Liver (tissue), 7 donors: ENCODE measurements at regions not wholly inside any gene's neighbourhood (a gene's known extent, or its start where the extent isn't known, plus 50 kb on each side); places are given as distances from the start of the nearest gene placed in this dataset.

Source experiments
- DNase-seq: peaks from one replicate; pipeline ENCODE4 v3.0.0-alpha.2; 2017; ENCODE audit warnings: low spot score
- H3K27ac ChIP-seq, 2 donors: one replicate each; pipeline ENCODE4 v1.7.0; 2013; ENCODE audit warnings: inconsistent platforms in 2 of 2, low read length in 2 of 2, control low read depth in 1 of 2, low read depth in 1 of 2, mild to moderate bottlenecking in 1 of 2
- H3K27me3 ChIP-seq, 4 donors: one replicate each; pipeline versions ENCODE4 v1.6.1 to v1.7.0; 2013; ENCODE audit warnings: low read length in 3 of 4, inconsistent platforms in 1 of 4, mild to moderate bottlenecking in 1 of 4, moderate library complexity in 1 of 4; ENCODE audit not compliant: control insufficient read depth in 4 of 4, insufficient read depth in 4 of 4
- H3K36me3 ChIP-seq, 4 donors: one replicate each; pipeline versions ENCODE4 v1.6.1 to v1.7.0; 2013; ENCODE audit warnings: low read length in 3 of 4, mild to moderate bottlenecking in 3 of 4, low read depth in 1 of 4, moderate library complexity in 1 of 4; ENCODE audit not compliant: control insufficient read depth in 4 of 4, insufficient read depth in 3 of 4
- H3K4me1 ChIP-seq, 4 donors: one replicate each; pipeline versions ENCODE4 v1.6.1 to v1.7.0; 2013; ENCODE audit warnings: low read length in 3 of 4, mild to moderate bottlenecking in 3 of 4, moderate library complexity in 1 of 4; ENCODE audit not compliant: control insufficient read depth in 4 of 4, insufficient read depth in 4 of 4
- H3K4me3 ChIP-seq, 3 donors: one replicate each; pipeline versions ENCODE4 v1.6.1 to v1.7.0; 2013; ENCODE audit warnings: low read length in 3 of 3, control low read depth in 1 of 3, low read depth in 1 of 3, mild to moderate bottlenecking in 1 of 3
- H3K9ac ChIP-seq, 2 donors: one replicate each; pipeline ENCODE4 v1.7.0; 2013; ENCODE audit warnings: low read length in 2 of 2, mild to moderate bottlenecking in 2 of 2, moderate library complexity in 2 of 2, control low read depth in 1 of 2, low read depth in 1 of 2
- H3K9me3 ChIP-seq, 4 donors: one replicate each; pipeline versions ENCODE4 v1.6.1 to v1.7.0; 2013; ENCODE audit warnings: low read length in 3 of 4; ENCODE audit not compliant: control insufficient read depth in 4 of 4
- ATF3 ChIP-seq: IDR thresholded peaks from 2 replicates; pipeline ENCODE4 v1.6.1; 2016; ENCODE audit warnings: antibody characterized with exemption
- EGR1 ChIP-seq, 2 donors: IDR thresholded peaks; 2 replicates each; pipeline ENCODE4 v1.6.1; 2016 to 2018; ENCODE audit warnings: antibody characterized with exemption in 2 of 2, low read depth in 2 of 2
- FOXA2 ChIP-seq: IDR thresholded peaks from 2 replicates; pipeline ENCODE4 v1.6.1; 2016; ENCODE audit warnings: antibody characterized with exemption
- GABPA ChIP-seq, 2 donors: IDR thresholded peaks in 1 of 2; conservative IDR thresholded peaks in 1 of 2; 2 replicates each; pipeline ENCODE4 v1.6.1; 2016; ENCODE audit warnings: antibody characterized with exemption in 2 of 2, mild to moderate bottlenecking in 1 of 2, moderate library complexity in 1 of 2
- HNF4A ChIP-seq, 2 donors: conservative IDR thresholded peaks; 2 replicates each; pipeline ENCODE4 v1.6.1; 2016; ENCODE audit warnings: antibody characterized with exemption in 2 of 2, mild to moderate bottlenecking in 2 of 2
- HNF4G ChIP-seq: IDR thresholded peaks from 2 replicates; pipeline ENCODE4 v1.6.1; 2016; ENCODE audit warnings: antibody characterized with exemption
- JUND ChIP-seq, 2 donors: IDR thresholded peaks; 2 replicates each; pipeline ENCODE4 v1.6.1; 2016; ENCODE audit warnings: antibody characterized with exemption in 2 of 2
- MAX ChIP-seq: IDR thresholded peaks from 2 replicates; pipeline ENCODE4 v1.6.1; 2016; ENCODE audit warnings: antibody characterized with exemption
- NR2F2 ChIP-seq: IDR thresholded peaks from 2 replicates; pipeline ENCODE4 v1.6.1; 2016; ENCODE audit warnings: antibody characterized with exemption
- RAD21 ChIP-seq, 2 donors: IDR thresholded peaks; 2 replicates each; pipeline ENCODE4 v1.6.1; 2016; ENCODE audit warnings: antibody characterized with exemption in 2 of 2, mild to moderate bottlenecking in 2 of 2
- REST ChIP-seq: IDR thresholded peaks from 2 replicates; pipeline ENCODE4 v1.6.1; 2016; ENCODE audit warnings: antibody characterized with exemption, mild to moderate bottlenecking
- RXRA ChIP-seq, 2 donors: IDR thresholded peaks; 2 replicates each; pipeline ENCODE4 v1.6.1; 2017 to 2018; ENCODE audit warnings: antibody characterized with exemption in 2 of 2, mild to moderate bottlenecking in 1 of 2
- SP1 ChIP-seq: IDR thresholded peaks from 2 replicates; pipeline ENCODE4 v1.6.1; 2018; ENCODE audit warnings: antibody characterized with exemption, mild to moderate bottlenecking
- TAF1 ChIP-seq: conservative IDR thresholded peaks from 2 replicates; pipeline ENCODE4 v1.6.1; 2016; ENCODE audit warnings: antibody characterized with exemption, mild to moderate bottlenecking
- YY1 ChIP-seq: IDR thresholded peaks from 2 replicates; pipeline ENCODE4 v1.6.1; 2016; ENCODE audit warnings: antibody characterized with exemption, mild to moderate bottlenecking
- ZBTB33 ChIP-seq: IDR thresholded peaks from 2 replicates; pipeline ENCODE4 v1.6.1; 2016; ENCODE audit warnings: antibody characterized with exemption
- WGBS: extraction: QIAGEN DNeasy Blood & Tissue Kit; methylation state at CpG from one replicate; pipeline ENCODE4 v1.1.7; 2013; 5-methylcytosine and 5-hydroxymethylcytosine counted together
- donor health status: healthy.
- donor health status: healthy.
- donor health status: healthy.
- donor health status: healthy.

- peaks cover 0 to 2% (median 0%) of the 10 kb centered on the region in 4 donors for H3K27me3 ChIP-seq
- no peaks in the 10 kb centered on the region for H3K9me3 ChIP-seq
- DNase-seq, result no peak
- no peaks in the 10 kb centered on the region for H3K36me3 ChIP-seq
- H3K9ac ChIP-seq, result no peak overlapping the region
- H3K27ac ChIP-seq, result no peak overlapping the region
- 46% methylated on average over 2 of the region's 2 CpGs for WGBS
- no peaks in the 10 kb centered on the region for H3K4me1 ChIP-seq
- no peak overlapping the region for H3K4me3 ChIP-seq
- no peak for TF ChIP-seq ATF3
- no peak for TF ChIP-seq NR2F2
- no peak for TF ChIP-seq EGR1 (IDR thresholded peaks at IDR 0.05; ENCODE audit: low read depth in 2 of 2)
- TF ChIP-seq HNF4A (conservative IDR thresholded peaks at IDR 0.05), result no peak
- no peak for TF ChIP-seq MAX
- no peak for TF ChIP-seq FOXA2
- no peak for TF ChIP-seq TAF1
- no peak for TF ChIP-seq HNF4G
- TF ChIP-seq GABPA (IDR thresholded peaks at IDR 0.05 in 1 of 2, conservative IDR thresholded peaks at IDR 0.05 in 1 of 2), result no peak
- no peak for TF ChIP-seq REST
- TF ChIP-seq ZBTB33, result no peak
- no peak for TF ChIP-seq YY1
Observed at GRCh38 chr13:72100339-72100738, 233.3 kb upstream of the DACH1 start.

- H3K9ac ChIP-seq, result no peak overlapping the region
- no peaks in the 10 kb centered on the region for H3K36me3 ChIP-seq
- H3K4me3 ChIP-seq, result no peak overlapping the region
- TF ChIP-seq RXRA (IDR thresholded peaks at IDR 0.05) (no peak), MAX (no peak), GABPA (IDR thresholded peaks at IDR 0.05 in 1 of 2, conservative IDR thresholded peaks at IDR 0.05 in 1 of 2) (no peak), HNF4G (no peak), YY1 (no peak), EGR1 (IDR thresholded peaks at IDR 0.05; ENCODE audit: low read depth in 2 of 2) (no peak), REST (no peak), SP1 (no peak), RAD21 (IDR thresholded peaks at IDR 0.05) (no peak), JUND (IDR thresholded peaks at IDR 0.05) (no peak), HNF4A (conservative IDR thresholded peaks at IDR 0.05) (no peak)
- H3K27me3 ChIP-seq, result peaks cover 0 to 2% (median 0%) of the 10 kb centered on the region in 4 donors
- H3K9me3 ChIP-seq, result no peaks in the 10 kb centered on the region
- no peak for DNase-seq
- H3K27ac ChIP-seq, result no peak overlapping the region
- no peaks in the 10 kb centered on the region for H3K4me1 ChIP-seq
Observed at GRCh38 chr13:72097568-72097967, 230.6 kb upstream of the DACH1 start.
